ENCODE measurements at regions not wholly inside any gene's neighbourhood (a gene's known extent, or its start where the extent isn't known, plus 50 kb on each side); places are given as distances from the start of the nearest gene placed in this dataset.

- TF ChIP-seq CTCF (IDR thresholded peaks at IDR 0.05 in 2 of 3, conservative IDR thresholded peaks at IDR 0.05 in 1 of 3; ENCODE audit: borderline replicate concordance in 1 of 3, insufficient read depth in 1 of 3, low read depth in 2 of 3, low read length in 2 of 3) (no peak), ELF1 (IDR thresholded peaks at IDR 0.05; ENCODE audit: borderline replicate concordance, low read depth) (no peak), EZH2 (IDR thresholded peaks at IDR 0.05) (no peak)
Measured at GRCh38 chr6:167505782-167506181, 180.9 kb downstream of the TTLL2 start.

Measured in HCT116 (cell line).